ENCODE measurements at regions not wholly inside any gene's neighbourhood (a gene's known extent, or its start where the extent isn't known, plus 50 kb on each side); places are given as distances from the start of the nearest gene placed in this dataset.
A peak's percentile ranks its signal among the peaks of the same experiment; 100 is the strongest.

DNA sequence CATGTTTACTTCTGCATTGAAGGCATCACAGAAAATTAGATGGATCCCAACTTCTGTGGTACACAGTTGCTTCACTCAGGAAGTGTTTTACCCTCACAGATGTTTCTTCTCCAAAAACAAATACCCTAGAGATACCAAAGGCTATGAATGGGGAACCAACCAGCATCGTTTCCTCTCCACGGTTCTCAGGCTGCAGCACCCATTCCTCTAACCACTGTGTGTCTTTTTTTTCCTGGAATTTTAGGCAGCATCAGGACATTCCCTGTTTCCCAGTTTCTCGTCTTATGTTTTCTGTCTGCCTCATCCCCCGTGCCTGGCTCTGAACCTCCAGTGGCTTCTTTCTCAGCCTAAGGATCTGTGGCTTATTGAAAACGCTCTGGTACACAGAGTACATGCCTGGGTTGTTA is 72.0 kb upstream of the TBX5 start:
- TF ChIP-seq ISL1 (CRISPR knock-in tag; IDR thresholded peaks at IDR 0.05) (no peak), ZC3H10 (CRISPR knock-in tag; IDR thresholded peaks at IDR 0.05) (no peak), ARNTL (CRISPR knock-in tag; IDR thresholded peaks at IDR 0.05; ENCODE audit: borderline replicate concordance, low read depth) (no peak), OSR1 (CRISPR knock-in tag; IDR thresholded peaks at IDR 0.05) (no peak), RARB (CRISPR knock-in tag; IDR thresholded peaks at IDR 0.05) (no peak), ZNF565 (CRISPR knock-in tag; conservative IDR thresholded peaks at IDR 0.05; ENCODE audit: low read depth) (no peak), ESRRG (CRISPR knock-in tag; IDR thresholded peaks at IDR 0.05) (no peak)
- TF ChIP-seq, protein P1, sequence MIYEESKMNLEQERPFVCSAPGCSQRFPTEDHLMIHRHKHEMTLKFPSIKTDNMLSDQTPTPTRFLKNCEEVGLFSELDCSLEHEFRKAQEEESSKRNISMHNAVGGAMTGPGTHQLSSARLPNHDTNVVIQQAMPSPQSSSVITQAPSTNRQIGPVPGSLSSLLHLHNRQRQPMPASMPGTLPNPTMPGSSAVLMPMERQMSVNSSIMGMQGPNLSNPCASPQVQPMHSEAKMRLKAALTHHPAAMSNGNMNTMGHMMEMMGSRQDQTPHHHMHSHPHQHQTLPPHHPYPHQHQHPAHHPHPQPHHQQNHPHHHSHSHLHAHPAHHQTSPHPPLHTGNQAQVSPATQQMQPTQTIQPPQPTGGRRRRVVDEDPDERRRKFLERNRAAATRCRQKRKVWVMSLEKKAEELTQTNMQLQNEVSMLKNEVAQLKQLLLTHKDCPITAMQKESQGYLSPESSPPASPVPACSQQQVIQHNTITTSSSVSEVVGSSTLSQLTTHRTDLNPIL (CRISPR knock-in tag; IDR thresholded peaks at IDR 0.05; ENCODE audit: low read depth), result no peak
- TF ChIP-seq, protein P2, sequence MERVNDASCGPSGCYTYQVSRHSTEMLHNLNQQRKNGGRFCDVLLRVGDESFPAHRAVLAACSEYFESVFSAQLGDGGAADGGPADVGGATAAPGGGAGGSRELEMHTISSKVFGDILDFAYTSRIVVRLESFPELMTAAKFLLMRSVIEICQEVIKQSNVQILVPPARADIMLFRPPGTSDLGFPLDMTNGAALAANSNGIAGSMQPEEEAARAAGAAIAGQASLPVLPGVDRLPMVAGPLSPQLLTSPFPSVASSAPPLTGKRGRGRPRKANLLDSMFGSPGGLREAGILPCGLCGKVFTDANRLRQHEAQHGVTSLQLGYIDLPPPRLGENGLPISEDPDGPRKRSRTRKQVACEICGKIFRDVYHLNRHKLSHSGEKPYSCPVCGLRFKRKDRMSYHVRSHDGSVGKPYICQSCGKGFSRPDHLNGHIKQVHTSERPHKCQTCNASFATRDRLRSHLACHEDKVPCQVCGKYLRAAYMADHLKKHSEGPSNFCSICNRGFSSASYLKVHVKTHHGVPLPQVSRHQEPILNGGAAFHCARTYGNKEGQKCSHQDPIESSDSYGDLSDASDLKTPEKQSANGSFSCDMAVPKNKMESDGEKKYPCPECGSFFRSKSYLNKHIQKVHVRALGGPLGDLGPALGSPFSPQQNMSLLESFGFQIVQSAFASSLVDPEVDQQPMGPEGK (CRISPR knock-in tag; IDR thresholded peaks at IDR 0.05; ENCODE audit: borderline replicate concordance), result no peak
- no peak for ATAC-seq

DNA sequence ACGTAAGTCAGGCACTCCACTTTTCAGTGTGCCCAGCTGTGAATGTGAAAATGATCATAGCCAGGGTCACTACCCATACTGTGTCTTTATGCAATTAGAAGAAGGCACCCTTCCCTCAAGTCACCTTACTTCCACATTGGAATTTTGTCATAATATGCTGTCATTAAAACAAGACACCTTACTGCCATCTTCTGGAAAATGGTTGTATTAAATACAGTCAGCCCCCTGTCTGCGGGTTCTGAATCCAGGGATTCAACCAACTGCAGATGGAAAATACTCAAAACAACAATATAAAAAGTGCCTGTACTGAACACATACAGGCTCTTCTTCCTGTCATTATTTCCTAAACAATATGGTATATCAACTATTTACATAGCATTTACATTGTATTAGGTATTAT is 70.2 kb upstream of the TBX5 start:
- TF ChIP-seq, protein P1 (CRISPR knock-in tag; IDR thresholded peaks at IDR 0.05; ENCODE audit: low read depth), result no peak
- TF ChIP-seq PPARA (CRISPR knock-in tag; IDR thresholded peaks at IDR 0.05; ENCODE audit: borderline replicate concordance) (no peak), BACH2 (CRISPR knock-in tag; IDR thresholded peaks at IDR 0.05; ENCODE audit: borderline replicate concordance) (no peak), ZNF70 (CRISPR knock-in tag; IDR thresholded peaks at IDR 0.05) (no peak), TOX (CRISPR knock-in tag; IDR thresholded peaks at IDR 0.05; ENCODE audit: borderline replicate concordance) (no peak), GLIS3 (CRISPR knock-in tag; IDR thresholded peaks at IDR 0.05) (no peak), ZNF565 (CRISPR knock-in tag; conservative IDR thresholded peaks at IDR 0.05; ENCODE audit: low read depth) (no peak), CSDC2 (CRISPR knock-in tag; IDR thresholded peaks at IDR 0.05) (no peak)
- TF ChIP-seq, protein P2 (CRISPR knock-in tag; IDR thresholded peaks at IDR 0.05; ENCODE audit: borderline replicate concordance), result no peak
- ATAC-seq, result peak; percentile 58; the same call in 2 of the 3 replicates

DNA sequence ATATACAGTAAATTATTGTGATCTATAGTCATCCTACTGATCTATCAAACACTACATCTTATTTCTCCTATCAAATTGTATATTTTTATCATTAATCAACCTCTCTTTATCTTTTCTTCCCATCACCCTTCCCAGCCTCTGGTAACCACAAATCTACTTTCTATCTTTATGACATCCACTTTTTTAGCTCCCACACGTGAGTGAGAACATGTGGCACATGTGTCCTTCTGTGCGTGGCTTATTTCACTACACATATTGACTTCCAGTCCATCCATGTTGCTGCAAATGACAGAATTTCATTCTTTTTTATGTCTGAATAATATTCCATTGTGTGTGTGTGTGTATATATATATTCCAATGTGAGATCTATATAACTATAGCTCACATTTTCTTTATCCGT is 67.8 kb upstream of the TBX5 start:
- ATAC-seq, result no peak
- no peak for TF ChIP-seq CSDC2 (CRISPR knock-in tag; IDR thresholded peaks at IDR 0.05)
- TF ChIP-seq ARNTL (CRISPR knock-in tag; IDR thresholded peaks at IDR 0.05; ENCODE audit: borderline replicate concordance, low read depth), result no peak
- no peak for TF ChIP-seq ZFP30 (CRISPR knock-in tag; IDR thresholded peaks at IDR 0.05)
- no peak for TF ChIP-seq RARB (CRISPR knock-in tag; IDR thresholded peaks at IDR 0.05)
- no peak for TF ChIP-seq ESRRG (CRISPR knock-in tag; IDR thresholded peaks at IDR 0.05)
- TF ChIP-seq, protein P2 (CRISPR knock-in tag; IDR thresholded peaks at IDR 0.05; ENCODE audit: borderline replicate concordance), result no peak
- TF ChIP-seq ISL1 (CRISPR knock-in tag; IDR thresholded peaks at IDR 0.05), result no peak
- no peak for TF ChIP-seq ZC3H10 (CRISPR knock-in tag; IDR thresholded peaks at IDR 0.05)
- no peak for TF ChIP-seq ZNF8 (CRISPR knock-in tag; IDR thresholded peaks at IDR 0.05)
- no peak for TF ChIP-seq ZNF565 (CRISPR knock-in tag; conservative IDR thresholded peaks at IDR 0.05; ENCODE audit: low read depth)
- no peak for TF ChIP-seq PPARA (CRISPR knock-in tag; IDR thresholded peaks at IDR 0.05; ENCODE audit: borderline replicate concordance)
- TF ChIP-seq OSR1 (CRISPR knock-in tag; IDR thresholded peaks at IDR 0.05), result no peak
- TF ChIP-seq GLIS3 (CRISPR knock-in tag; IDR thresholded peaks at IDR 0.05), result no peak
- no peak for TF ChIP-seq SNAI2 (CRISPR knock-in tag; IDR thresholded peaks at IDR 0.05)
- TF ChIP-seq ZNF70 (CRISPR knock-in tag; IDR thresholded peaks at IDR 0.05), result no peak
- no peak for TF ChIP-seq TCF4 (CRISPR knock-in tag; IDR thresholded peaks at IDR 0.05; ENCODE audit: borderline replicate concordance)
- TF ChIP-seq TOX (CRISPR knock-in tag; IDR thresholded peaks at IDR 0.05; ENCODE audit: borderline replicate concordance), result no peak
- TF ChIP-seq BACH2 (CRISPR knock-in tag; IDR thresholded peaks at IDR 0.05; ENCODE audit: borderline replicate concordance), result no peak
- TF ChIP-seq, protein P1 (CRISPR knock-in tag; IDR thresholded peaks at IDR 0.05; ENCODE audit: low read depth), result no peak

Data from SK-N-SH treated with all-trans-retinoic acid at 6 μM for 48 hours (cell line).